ENCODE measurements at regions not wholly inside any gene's neighbourhood (a gene's known extent, or its start where the extent isn't known, plus 50 kb on each side); places are given as distances from the start of the nearest gene placed in this dataset.

DNA sequence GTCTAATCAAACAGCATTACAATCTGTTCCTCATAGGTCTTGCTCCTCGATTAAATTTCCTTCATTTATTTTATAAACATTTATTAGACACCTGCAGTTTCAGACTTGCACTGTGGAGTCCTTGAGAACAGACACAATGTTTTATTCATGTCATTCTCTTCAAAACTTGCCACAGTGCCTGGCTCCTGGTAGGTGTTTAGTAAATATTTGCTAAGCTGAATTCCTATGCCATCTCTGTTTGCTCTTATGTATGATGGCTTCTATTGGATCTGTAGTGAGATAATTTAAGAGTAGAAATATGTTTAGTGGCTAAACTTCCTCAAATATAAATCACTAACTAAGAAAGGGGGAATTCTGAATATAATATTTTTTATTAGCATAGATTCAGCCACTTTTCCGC, 61.4 kb downstream of the LRATD1 start:
- no peak for TF ChIP-seq CEBPB (IDR thresholded peaks at IDR 0.05; ENCODE audit: low read depth, low read length)
- TF ChIP-seq BACH1 (IDR thresholded peaks at IDR 0.05; ENCODE audit: low read length): no peak
- no peak for TF ChIP-seq SAP30 (IDR thresholded peaks at IDR 0.05; ENCODE audit: insufficient read depth, insufficient replicate concordance, low read length)
- no peak for TF ChIP-seq RNF2 (IDR thresholded peaks at IDR 0.05; ENCODE audit: borderline replicate concordance, low read depth, low read length, missing control alignments, poor library complexity, severe bottlenecking)
- no peak for TF ChIP-seq GABPA (IDR thresholded peaks at IDR 0.05; ENCODE audit: borderline replicate concordance, insufficient read depth, low read length)
- no peak for TF ChIP-seq RBBP5 (IDR thresholded peaks at IDR 0.05; ENCODE audit: borderline replicate concordance, low read depth, low read length)
- no peak for TF ChIP-seq BRCA1 (IDR thresholded peaks at IDR 0.05; ENCODE audit: low read depth, low read length)
- no peak for TF ChIP-seq RAD21 (IDR thresholded peaks at IDR 0.05 in 1 of 2, conservative IDR thresholded peaks at IDR 0.05 in 1 of 2; ENCODE audit: low read depth in 2 of 2, low read length in 2 of 2)
- no peak for TF ChIP-seq TBP (IDR thresholded peaks at IDR 0.05; ENCODE audit: low read depth, low read length)
- TF ChIP-seq CREB1 (IDR thresholded peaks at IDR 0.05): no peak
- no peak for TF ChIP-seq EZH2 (IDR thresholded peaks at IDR 0.05; ENCODE audit: low read depth, low read length, severe bottlenecking)
- TF ChIP-seq, protein P1, sequence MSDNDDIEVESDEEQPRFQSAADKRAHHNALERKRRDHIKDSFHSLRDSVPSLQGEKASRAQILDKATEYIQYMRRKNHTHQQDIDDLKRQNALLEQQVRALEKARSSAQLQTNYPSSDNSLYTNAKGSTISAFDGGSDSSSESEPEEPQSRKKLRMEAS (IDR thresholded peaks at IDR 0.05): no peak
- no peak for TF ChIP-seq EP300 (IDR thresholded peaks at IDR 0.05; ENCODE audit: borderline replicate concordance in 1 of 2, low read depth in 2 of 2, low read length in 2 of 2)
- no peak overlapping the region for H3K9ac ChIP-seq (replicated peaks in 1 of 4; ENCODE audit: extremely low read depth in 1 of 4, low read depth in 3 of 4, low read length in 3 of 4)
- no peak overlapping the region for H2AFZ ChIP-seq (ENCODE audit: low read length)
- H3K36me3 ChIP-seq (ENCODE audit: control insufficient read depth in 2 of 4, insufficient read depth in 4 of 4, low read length in 3 of 4): no peaks in the 10 kb centered on the region
- ChIA-PET POLR2A (ENCODE audit: partially characterized antibody) (no interaction called here), CTCF (ENCODE audit: partially characterized antibody) (no interaction called here)
- no peak overlapping the region for H2AK5ac ChIP-seq (ENCODE audit: low read depth, low read length)
- H3K23me2 ChIP-seq (ENCODE audit: low read depth, low read length): no peaks in the 10 kb centered on the region
- DNase-seq (ENCODE audit: low read depth in 1 of 2, low spot score in 2 of 2) (no peak), FAIRE-seq (no peak)
- no peaks in the 10 kb centered on the region for H4K20me1 ChIP-seq (replicated peaks in 1 of 2; ENCODE audit: control insufficient read depth in 1 of 2, insufficient read depth in 2 of 2, low read length in 2 of 2)
- no peak overlapping the region for H2BK12ac ChIP-seq (ENCODE audit: low read depth, low read length)
- H3K27me3 ChIP-seq (replicated peaks in 1 of 4; ENCODE audit: control insufficient read depth in 3 of 4, extremely low read depth in 1 of 4, insufficient read depth in 3 of 4, low read length in 3 of 4): no peaks in the 10 kb centered on the region
- no peak overlapping the region for H2BK20ac ChIP-seq (ENCODE audit: low read length)
- H4K5ac ChIP-seq (ENCODE audit: insufficient read length, low read depth, low read length): no peak overlapping the region
- H2BK15ac ChIP-seq (ENCODE audit: low read length): no peak overlapping the region
- H3K56ac ChIP-seq (replicated peaks; ENCODE audit: insufficient read length, low read depth, low read length): no peak overlapping the region
- no peaks in the 10 kb centered on the region for H3K79me1 ChIP-seq (ENCODE audit: low read depth, low read length)
- no peak overlapping the region for H2BK5ac ChIP-seq (ENCODE audit: low read depth, low read length)
- no peak overlapping the region for H3K4me3 ChIP-seq (ENCODE audit: extremely low read depth in 1 of 4, insufficient read depth in 2 of 4, low read depth in 3 of 4, low read length in 4 of 4)
- no peak overlapping the region for H3K18ac ChIP-seq (ENCODE audit: extremely low read depth, low read length)
- no peak overlapping the region for H4K91ac ChIP-seq (replicated peaks; ENCODE audit: insufficient read length, low read length)
- H3K79me2 ChIP-seq (ENCODE audit: control insufficient read depth in 1 of 2, insufficient read depth in 2 of 2, low read length in 2 of 2): no peaks in the 10 kb centered on the region
- no peaks in the 10 kb centered on the region for H3K4me1 ChIP-seq (replicated peaks in 1 of 4; ENCODE audit: control insufficient read depth in 3 of 4, insufficient read depth in 4 of 4, low read length in 3 of 4)
- H3K14ac ChIP-seq (ENCODE audit: insufficient read length): no peak overlapping the region
- WGBS, 2 experiments (ENCODE audit: extremely low coverage in 1 of 2, insufficient coverage in 1 of 2, insufficient read length in 1 of 2, insufficient replicate concordance in 2 of 2, low coverage in 1 of 2, low lambda C conversion rate in 2 of 2, missing lambda C conversion rate in 1 of 2): 88% methylated on average over 2 of the region's 2 CpGs; no CpG with 5 or more reads in 1 of the 2 experiments
- no peak overlapping the region for H3K27ac ChIP-seq (ENCODE audit: low read depth, low read length)
- H3K4ac ChIP-seq (replicated peaks; ENCODE audit: insufficient read length, low read depth, low read length): no peak overlapping the region
- no peak overlapping the region for H2BK120ac ChIP-seq (replicated peaks; ENCODE audit: low read depth, low read length)
- H4K8ac ChIP-seq (ENCODE audit: extremely low read depth, insufficient read depth, low read length): no peak overlapping the region
- H3K9me3 ChIP-seq (ENCODE audit: insufficient read depth in 2 of 2, low read depth in 1 of 2, low read length in 1 of 2): peaks cover 0 to 3% of the 10 kb centered on the region in 2 experiments; a peak in 1 of 4 replicates
- H3K23ac ChIP-seq (ENCODE audit: insufficient read length): no peak overlapping the region
- no peak overlapping the region for H3K4me2 ChIP-seq (ENCODE audit: insufficient read depth in 1 of 2, low read depth in 2 of 2, low read length in 2 of 2)
